Pancreas (tissue), 10 donors: ENCODE measurements at regions not wholly inside any gene's neighbourhood (a gene's known extent, or its start where the extent isn't known, plus 50 kb on each side); places are given as distances from the start of the nearest gene placed in this dataset.

Experiments
- ATAC-seq, 4 donors: fragments of 200-7000 bp; cut with Tn5 transposase; one replicate each; pipeline versions ENCODE4 v1.8.0 to v1.9.1; 2020; ENCODE audit warnings: mild to moderate bottlenecking in 4 of 4, moderate library complexity in 4 of 4
- DNase-seq, 6 donors: peaks; one replicate each; pipeline ENCODE4 v3.0.0-alpha.2; 2020
- FAIRE-seq: peaks from 2 replicates; lab custom pipeline; 2012; peaks lifted over from hg19 to GRCh38; lab: Jason Lieb, UNC
- H3K27ac ChIP-seq, 4 donors: fragments of 200-600 bp; sonication (generic); 1 replicate in 3 of 4; 2 replicates in 1 of 4; pipeline versions ENCODE4 v1.5.0 to v1.8.0; 2020
- H3K27me3 ChIP-seq, 4 donors: fragments of 200-600 bp; one replicate each; pipeline ENCODE4 v1.8.0; 2021
- H3K36me3 ChIP-seq, 3 donors: fragments of 200-600 bp; sonication (generic) in 1 of 3; one replicate each; pipeline versions ENCODE4 v1.5.0 to v1.8.0; 2020 to 2021
- H3K4me1 ChIP-seq, 3 donors: fragments of 200-600 bp; one replicate each; pipeline ENCODE4 v1.8.0; 2021
- H3K4me3 ChIP-seq, 4 donors: fragments of 200-600 bp; sonication (generic) in 2 of 4; one replicate each; pipeline versions ENCODE4 v1.5.0 to v1.8.0; 2020 to 2021
- H3K9me3 ChIP-seq, 4 donors: fragments of 200-600 bp; one replicate each; pipeline ENCODE4 v1.8.0; 2021
- CTCF ChIP-seq, 4 donors: fragments of 200-600 bp; sonication (generic) in 3 of 4; IDR thresholded peaks; one replicate each; pipeline versions ENCODE4 v1.5.0 to v1.8.0; 2021; ENCODE audit warnings: antibody characterized with exemption in 4 of 4
- WGBS, 2 donors: extraction: QIAGEN DNeasy Blood & Tissue Kit; methylation state at CpG; one replicate each; pipeline ENCODE4 v1.1.7; 2013; 5-methylcytosine and 5-hydroxymethylcytosine counted together
- intact Hi-C, 3 donors: fragments of 100-400 bp; cut with DNase I; formaldehyde crosslinking; loops; one replicate each; pipeline versions ENCODE4 v1.11.1 to v1.14.2; 2022
- donor health status: healthy with polysubstance abuse.
- donor health status: DM: no; HTN: no; CAD: no; lungs with moderate emphysema.
- donor health status: DM: no; HTN: no; CAD: no.
- donor health status: control.
- donor health status: control.
- donor health status: Bipolar disorder and iron deficiency.
- donor health status: DM: yes; HTN: yes; CAD: no.
- donor health status: DM: no; HTN: no; CAD: no.
- donor health status: DM: no; HTN: no; CAD: no.
- donor health status: DM: yes; HTN: yes; CAD: no.

GRCh38 chr3:153631102-153631501 is 469.1 kb downstream of the RAP2B start:
- no peak overlapping the region for H3K27ac ChIP-seq
- no peaks in the 10 kb centered on the region for H3K9me3 ChIP-seq
- no peak for TF ChIP-seq CTCF (IDR thresholded peaks at IDR 0.05)
- FAIRE-seq (no peak), DNase-seq (no peak), ATAC-seq (no peak)
- no peaks in the 10 kb centered on the region for H3K27me3 ChIP-seq
- 58 to 64% methylated on average over 2 of the region's 2 CpGs for WGBS, 2 donors
- no peaks in the 10 kb centered on the region for H3K4me1 ChIP-seq
- intact Hi-C loops: no loop called here
- no peak overlapping the region for H3K4me3 ChIP-seq
- no peaks in the 10 kb centered on the region for H3K36me3 ChIP-seq

- H3K4me1 ChIP-seq: no peaks in the 10 kb centered on the region
- H3K9me3 ChIP-seq: no peaks in the 10 kb centered on the region
- no peak overlapping the region for H3K27ac ChIP-seq
- no peak for FAIRE-seq
- H3K36me3 ChIP-seq: no peaks in the 10 kb centered on the region
- no peak for DNase-seq
- intact Hi-C loops: no loop called here
- H3K27me3 ChIP-seq: no peaks in the 10 kb centered on the region
- no peak overlapping the region for H3K4me3 ChIP-seq
- no peak for TF ChIP-seq CTCF (IDR thresholded peaks at IDR 0.05)
- WGBS, 2 donors: 36 to 56% methylated on average over 2 of the region's 2 CpGs
- no peak for ATAC-seq
These were observed 469.6 kb downstream of the RAP2B start for GRCh38 chr3:153631664-153632063.

GRCh38 chr3:153633407-153633806 is 471.4 kb downstream of the RAP2B start:
- intact Hi-C loops: no loop called here
- Histone ChIP-seq H3K27me3 (no peaks in the 10 kb centered on the region), H3K27ac (no peak overlapping the region), H3K4me1 (no peaks in the 10 kb centered on the region), H3K4me3 (no peak overlapping the region), H3K9me3 (no peaks in the 10 kb centered on the region), H3K36me3 (no peaks in the 10 kb centered on the region)
- TF ChIP-seq CTCF (IDR thresholded peaks at IDR 0.05): no peak
- DNase-seq: no peak
- ATAC-seq: no peak
- 53 to 56% methylated on average over 1 of the region's 1 CpG for WGBS, 2 donors
- no peak for FAIRE-seq

- Histone ChIP-seq H3K27ac (no peak overlapping the region), H3K27me3 (no peaks in the 10 kb centered on the region), H3K9me3 (no peaks in the 10 kb centered on the region), H3K4me1 (no peaks in the 10 kb centered on the region), H3K36me3 (no peaks in the 10 kb centered on the region), H3K4me3 (no peak overlapping the region)
- intact Hi-C loops: no loop called here
- TF ChIP-seq CTCF (IDR thresholded peaks at IDR 0.05): no peak
- no peak for FAIRE-seq
- no peak for DNase-seq
- 58 to 65% methylated on average over 4 of the region's 4 CpGs for WGBS, 2 donors
- no peak for ATAC-seq
These were observed 472.7 kb downstream of the RAP2B start for GRCh38 chr3:153634683-153635082.

GRCh38 chr3:153639631-153640030 is 477.6 kb downstream of the RAP2B start:
- no peak overlapping the region for H3K4me3 ChIP-seq
- no peaks in the 10 kb centered on the region for H3K27me3 ChIP-seq
- no peak for TF ChIP-seq CTCF (IDR thresholded peaks at IDR 0.05)
- H3K36me3 ChIP-seq: no peaks in the 10 kb centered on the region
- ATAC-seq: no peak
- H3K9me3 ChIP-seq: no peaks in the 10 kb centered on the region
- H3K4me1 ChIP-seq: no peaks in the 10 kb centered on the region
- intact Hi-C loops: no loop called here
- no peak overlapping the region for H3K27ac ChIP-seq
- no peak for FAIRE-seq
- WGBS, 2 donors: 37 to 68% methylated on average over 1 of the region's 1 CpG
- no peak for DNase-seq
